ENCODE measurements at regions not wholly inside any gene's neighbourhood (a gene's known extent, or its start where the extent isn't known, plus 50 kb on each side); places are given as distances from the start of the nearest gene placed in this dataset.

- DNase-seq (ENCODE audit: low read depth, low spot score): no peak
- H3K4me3 ChIP-seq (ENCODE audit: low read length): no peak overlapping the region
Observed at GRCh38 chr11:123378096-123378495, 52.0 kb upstream of the GRAMD1B start.

- H3K4me3 ChIP-seq (ENCODE audit: low read length): no peak overlapping the region
- no peak for DNase-seq (ENCODE audit: low read depth, low spot score)
Observed at GRCh38 chr11:123377355-123377754, 52.7 kb upstream of the GRAMD1B start.

- no peak for DNase-seq (ENCODE audit: low read depth, low spot score)
- no peak overlapping the region for H3K4me3 ChIP-seq (ENCODE audit: low read length)
Observed at GRCh38 chr11:123375832-123376231, 54.2 kb upstream of the GRAMD1B start.

- no peak for DNase-seq (ENCODE audit: low read depth, low spot score)
- no peak overlapping the region for H3K4me3 ChIP-seq (ENCODE audit: low read length)
Observed at GRCh38 chr11:123374622-123374968, 55.5 kb upstream of the GRAMD1B start.

GRCh38 chr11:123373754-123374621 lies 56.1 kb upstream of the GRAMD1B start:
- DNase-seq (ENCODE audit: low read depth, low spot score): no peak
- H3K4me3 ChIP-seq (ENCODE audit: low read length): no peak overlapping the region

- no peak for DNase-seq (ENCODE audit: low read depth, low spot score)
Observed at GRCh38 chr11:123371506-123372297, 58.4 kb upstream of the GRAMD1B start.

GRCh38 chr11:123366924-123367323 lies 63.1 kb upstream of the GRAMD1B start:
- no peak overlapping the region for H3K4me3 ChIP-seq (ENCODE audit: low read length)
- no peak for DNase-seq (ENCODE audit: low read depth, low spot score)

More at GRCh38 chr11:123371506-123372297, 58.4 kb upstream of the GRAMD1B start:
- no peak overlapping the region for H3K4me3 ChIP-seq (ENCODE audit: low read length)

GRCh38 chr11:123365955-123366354 lies 64.1 kb upstream of the GRAMD1B start:
- DNase-seq (ENCODE audit: low read depth, low spot score): no peak
- H3K4me3 ChIP-seq (ENCODE audit: low read length): no peak overlapping the region

- no peak overlapping the region for H3K4me3 ChIP-seq (ENCODE audit: low read length)
- no peak for DNase-seq (ENCODE audit: low read depth, low spot score)
Observed at GRCh38 chr11:123364080-123364479, 66.0 kb upstream of the GRAMD1B start.

- DNase-seq (ENCODE audit: low read depth, low spot score): no peak
- H3K4me3 ChIP-seq (ENCODE audit: low read length): no peak overlapping the region
Observed at GRCh38 chr11:123363556-123363955, 66.5 kb upstream of the GRAMD1B start.

- no peak for DNase-seq (ENCODE audit: low read depth, low spot score)
- H3K4me3 ChIP-seq (ENCODE audit: low read length): no peak overlapping the region
Observed at GRCh38 chr11:123362941-123363340, 67.1 kb upstream of the GRAMD1B start.

GRCh38 chr11:123362186-123362585 lies 67.9 kb upstream of the GRAMD1B start:
- H3K4me3 ChIP-seq (ENCODE audit: low read length): no peak overlapping the region
- no peak for DNase-seq (ENCODE audit: low read depth, low spot score)

GRCh38 chr11:123361110-123361509 lies 69.0 kb upstream of the GRAMD1B start:
- DNase-seq (ENCODE audit: low read depth, low spot score): no peak
- H3K4me3 ChIP-seq (ENCODE audit: low read length): no peak overlapping the region

- no peak overlapping the region for H3K4me3 ChIP-seq (ENCODE audit: low read length)
- DNase-seq (ENCODE audit: low read depth, low spot score): no peak
Observed at GRCh38 chr11:123360267-123360936, 69.7 kb upstream of the GRAMD1B start.

- no peak for DNase-seq (ENCODE audit: low read depth, low spot score)
- H3K4me3 ChIP-seq (ENCODE audit: low read length): peak overlapping the region; percentile 22
Observed at GRCh38 chr11:123357990-123358827, 71.9 kb upstream of the GRAMD1B start.

GRCh38 chr11:123357353-123357989 lies 72.6 kb upstream of the GRAMD1B start:
- DNase-seq (ENCODE audit: low read depth, low spot score): no peak
- no peak overlapping the region for H3K4me3 ChIP-seq (ENCODE audit: low read length)

GRCh38 chr11:123356539-123356938 lies 73.5 kb upstream of the GRAMD1B start:
- DNase-seq (ENCODE audit: low read depth, low spot score): no peak
- H3K4me3 ChIP-seq (ENCODE audit: low read length): no peak overlapping the region

GRCh38 chr11:123354371-123354975 lies 75.6 kb upstream of the GRAMD1B start:
- H3K4me3 ChIP-seq (ENCODE audit: low read length): no peak overlapping the region
- no peak for DNase-seq (ENCODE audit: low read depth, low spot score)
